HCT116 (cell line): ENCODE measurements at regions not wholly inside any gene's neighbourhood (a gene's known extent, or its start where the extent isn't known, plus 50 kb on each side); places are given as distances from the start of the nearest gene placed in this dataset.

Experiments
- ATAC-seq: fragments of 200-7000 bp; cut with Tn5 transposase; 2 replicates; pipeline ENCODE4 v1.9.1; 2020; ENCODE audit warnings: mild to moderate bottlenecking, moderate library complexity
- BruUV-seq: library from RNA; stranded (reverse); fragments of 400-500 nt; replicated peaks from 2 replicates; lab custom pipeline; 2021; lab: Mats Ljungman, UMichigan
- CTCF ChIA-PET: fragments of 300-600 bp; sonication (Branson Sonifier 250); formaldehyde crosslinking; loops from one replicate; lab custom pipeline; 2021; ENCODE audit warnings: antibody characterized with exemption; lab: Charles Lee
- POLR2A ChIA-PET: fragments of 300-600, 350-600 bp; sonication (Branson Sonifier 250); formaldehyde crosslinking; loops from one replicate; lab custom pipeline; 2021; ENCODE audit warnings: antibody characterized with exemption; lab: Charles Lee
- RAD21 ChIA-PET, 2 experiments: fragments of 300-600 bp; sonication (Branson Sonifier 250); formaldehyde crosslinking; loops; one replicate each; lab custom pipeline; 2023; ENCODE audit warnings: low total read pairs in 2 of 2; ENCODE audit not compliant: uncharacterized antibody in 2 of 2, unreplicated experiment in 2 of 2, low non-redundant PET in 1 of 2; lab: Charles Lee
- DNase-seq: peaks from one replicate; pipeline ENCODE4 v3.0.0-alpha.2; 2010; ENCODE audit warnings: low read depth, low spot score
- H2AFZ ChIP-seq: fragments of 200-600 bp; shearing (Covaris generic), sonication (generic); 2 replicates; pipeline ENCODE4 v1.6.1; 2017; ENCODE audit warnings: low read depth, mixed run types, mixed read lengths, antibody characterized with exemption, low read length; ENCODE audit not compliant: poor library complexity, severe bottlenecking
- H3K27ac ChIP-seq: 2 replicates; pipeline ENCODE4 v1.5.1; 2012; ENCODE audit warnings: low read depth, low read length
- H3K27me3 ChIP-seq: fragments of 200-600 bp; sonication (generic); 2 replicates; pipeline ENCODE4 v1.6.1; 2016; ENCODE audit warnings: mixed run types, low read length, mixed read lengths; ENCODE audit not compliant: insufficient read depth
- H3K36me3 ChIP-seq, 2 experiments: fragments of 200-500 bp in 1 of 2; fragments of 200-600 bp in 1 of 2; sonication (Bioruptor generic) in 1 of 2; sonication (generic) in 1 of 2; 2 replicates each; pipeline versions ENCODE4 v1.5.1 to v1.6.1; 2014 to 2016; ENCODE audit warnings: low read length in 2 of 2, inconsistent platforms in 1 of 2, mixed read lengths in 1 of 2, mixed run types in 1 of 2; ENCODE audit not compliant: insufficient read depth in 2 of 2, control insufficient read depth in 1 of 2
- H3K4me1 ChIP-seq, 2 experiments: fragments of 200-600 bp in 1 of 2; sonication (generic) in 1 of 2; 2 replicates each; pipeline versions ENCODE4 v1.5.1 to v1.6.1; 2012 to 2017; ENCODE audit warnings: low read length in 2 of 2, inconsistent platforms in 1 of 2, mild to moderate bottlenecking in 1 of 2, mixed read lengths in 1 of 2, mixed run types in 1 of 2, moderate library complexity in 1 of 2; ENCODE audit not compliant: insufficient read depth in 2 of 2, control insufficient read depth in 1 of 2
- H3K4me2 ChIP-seq: fragments of 200-600 bp; sonication (generic); 2 replicates; pipeline ENCODE4 v1.6.1; 2017; ENCODE audit warnings: mixed run types, low read length, mixed read lengths
- H3K4me3 ChIP-seq, 2 experiments: fragments of 200-600 bp in 1 of 2; sonication (generic) in 1 of 2; replicated peaks in 1 of 2; 2 replicates each; pipeline ENCODE4 v1.5.1; 2011 to 2016; ENCODE audit warnings: low read length in 2 of 2, control low read depth in 1 of 2, low read depth in 1 of 2, mild to moderate bottlenecking in 1 of 2, mixed read lengths in 1 of 2, mixed run types in 1 of 2
- H3K79me2 ChIP-seq: fragments of 200-600 bp; sonication (generic); 2 replicates; pipeline ENCODE4 v1.6.1; 2017; ENCODE audit warnings: mild to moderate bottlenecking, mixed run types, low read length, moderate library complexity, mixed read lengths; ENCODE audit not compliant: insufficient read depth
- H3K9ac ChIP-seq: fragments of 200-600 bp; sonication (generic); 2 replicates; pipeline ENCODE4 v1.6.1; 2016; ENCODE audit warnings: low read length, mixed read lengths
- H3K9me2 ChIP-seq: fragments of 200-600 bp; sonication (generic), shearing (Covaris generic); 2 replicates; pipeline ENCODE4 v1.6.1; 2017; ENCODE audit warnings: mixed run types, mild to moderate bottlenecking, moderate library complexity; ENCODE audit not compliant: insufficient read depth
- H3K9me3 ChIP-seq, 2 experiments: fragments of 200-500 bp in 1 of 2; fragments of 200-600 bp in 1 of 2; sonication (Bioruptor generic) in 1 of 2; sonication (generic) in 1 of 2; 2 replicates each; pipeline ENCODE4 v1.6.1; 2014 to 2017; ENCODE audit warnings: low read length in 2 of 2, mixed read lengths in 2 of 2, inconsistent platforms in 1 of 2, low read depth in 1 of 2, mild to moderate bottlenecking in 1 of 2, mixed run types in 1 of 2, moderate library complexity in 1 of 2; ENCODE audit not compliant: control insufficient read depth in 1 of 2, insufficient read depth in 1 of 2
- H4K20me1 ChIP-seq: fragments of 200-600 bp; sonication (generic), shearing (Covaris generic); 2 replicates; pipeline ENCODE4 v1.6.1; 2017; ENCODE audit warnings: mixed run types, mild to moderate bottlenecking, moderate library complexity; ENCODE audit not compliant: insufficient read depth
- ATF3 ChIP-seq: IDR thresholded peaks from 2 replicates; pipeline ENCODE4 v1.6.1; 2012
- CBX3 ChIP-seq: IDR thresholded peaks from 2 replicates; pipeline ENCODE4 v1.6.1; 2012; ENCODE audit warnings: low read depth
- CEBPB ChIP-seq: IDR thresholded peaks from 2 replicates; pipeline ENCODE4 v1.6.1; 2012; ENCODE audit warnings: low read depth
- CTCF ChIP-seq, 3 experiments: fragments of 200-600 bp in 1 of 3; sonication (generic) in 1 of 3; IDR thresholded peaks in 2 of 3; conservative IDR thresholded peaks in 1 of 3; 2 replicates each; pipeline ENCODE4 v1.5.1; 2012 to 2017; ENCODE audit warnings: low read depth in 2 of 3, low read length in 2 of 3, antibody characterized with exemption in 1 of 3, borderline replicate concordance in 1 of 3, control low read depth in 1 of 3, mild to moderate bottlenecking in 1 of 3, mixed read lengths in 1 of 3, mixed run types in 1 of 3, moderate library complexity in 1 of 3; ENCODE audit not compliant: insufficient read depth in 1 of 3
- EGR1 ChIP-seq: IDR thresholded peaks from 2 replicates; pipeline ENCODE4 v1.6.1; 2012; ENCODE audit warnings: low read depth
- ELF1 ChIP-seq: IDR thresholded peaks from 2 replicates; pipeline ENCODE4 v1.6.1; 2012; ENCODE audit warnings: low read depth, borderline replicate concordance
- EZH2 ChIP-seq: fragments of 200-600 bp; sonication (generic); IDR thresholded peaks from 2 replicates; pipeline ENCODE4 v1.6.1; 2017; ENCODE audit warnings: antibody characterized with exemption, mixed run types
- EZH2phosphoT487 ChIP-seq: fragments of 200-600 bp; IDR thresholded peaks from 2 replicates; pipeline ENCODE4 v1.6.1; 2018; ENCODE audit warnings: antibody characterized with exemption, borderline replicate concordance
- FOSL1 ChIP-seq: IDR thresholded peaks from 2 replicates; pipeline ENCODE4 v1.6.1; 2012; ENCODE audit warnings: low read depth
- JUND ChIP-seq: IDR thresholded peaks from 2 replicates; pipeline ENCODE4 v1.6.1; 2012
- MAX ChIP-seq: IDR thresholded peaks from 2 replicates; pipeline ENCODE4 v1.6.1; 2012
- POLR2A ChIP-seq: IDR thresholded peaks from 2 replicates; pipeline ENCODE4 v1.7.0; 2011; ENCODE audit warnings: borderline replicate concordance; ENCODE audit not compliant: insufficient read depth, insufficient read length; ENCODE audit errors: extremely low read depth
- REST ChIP-seq: IDR thresholded peaks from 2 replicates; pipeline ENCODE4 v1.6.1; 2012; ENCODE audit warnings: low read depth
- SIN3A ChIP-seq: IDR thresholded peaks from 2 replicates; pipeline ENCODE4 v1.6.1; 2012; ENCODE audit warnings: low read depth
- SP1 ChIP-seq: IDR thresholded peaks from 2 replicates; pipeline ENCODE4 v1.6.1; 2012; ENCODE audit warnings: low read depth
- SRF ChIP-seq: IDR thresholded peaks from 2 replicates; pipeline ENCODE4 v1.6.1; 2012; ENCODE audit warnings: low read depth
- TCF7L2 ChIP-seq: IDR thresholded peaks from 2 replicates; pipeline ENCODE4 v1.7.0; 2011; ENCODE audit warnings: borderline replicate concordance, inconsistent platforms; ENCODE audit not compliant: insufficient read depth, insufficient read length; ENCODE audit errors: extremely low read depth
- YY1 ChIP-seq: IDR thresholded peaks from 2 replicates; pipeline ENCODE4 v1.6.1; 2011; ENCODE audit warnings: low read length, low read depth, moderate library complexity, mild to moderate bottlenecking; ENCODE audit not compliant: insufficient replicate concordance; ENCODE audit errors: extremely low read depth
- ZFX ChIP-seq: fragments of 450-650 bp; IDR thresholded peaks from 2 replicates; pipeline ENCODE4 v1.6.1; 2017
- ZNF274 ChIP-seq: fragments of 200-500 bp; sonication (Bioruptor generic); IDR thresholded peaks from 2 replicates; pipeline ENCODE4 v1.6.1; 2014; ENCODE audit warnings: mild to moderate bottlenecking, low read depth, low read length, inconsistent platforms
- intact Hi-C: fragments of 100-400 bp; cut with micrococcal nuclease; formaldehyde crosslinking; loops from 2 replicates; pipeline ENCODE4 v1.10.0; 2022

DNA sequence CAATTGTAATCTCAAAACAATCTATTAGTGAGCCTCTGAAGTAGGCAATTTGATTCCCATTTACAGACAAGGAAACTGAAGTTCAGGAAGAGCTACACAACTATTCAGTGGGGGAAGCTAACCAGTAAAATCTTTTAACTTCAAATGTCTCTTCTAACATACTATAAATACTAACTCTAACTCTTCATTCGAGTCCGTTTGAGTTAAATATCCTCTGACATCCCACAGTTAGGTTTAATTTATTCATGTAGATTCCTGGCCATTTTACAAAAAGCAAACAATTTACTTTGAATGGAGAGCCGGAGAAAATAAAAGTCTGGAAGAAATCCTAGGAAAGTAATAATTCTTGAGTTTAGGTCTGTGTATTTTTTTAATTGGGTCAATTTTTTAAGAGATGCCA lies 64.7 kb downstream of the HYCC1 start:
- BruUV-seq, result no TSS peak

More for the DNA sequence above, 64.7 kb downstream of the HYCC1 start:
- Histone ChIP-seq H3K4me2 (no peak overlapping the region), H3K27me3 (no peaks in the 10 kb centered on the region), H3K9me2 (no peaks in the 10 kb centered on the region), H3K4me3 (no peak overlapping the region), H3K4me1 (no peaks in the 10 kb centered on the region), H2AFZ (no peak overlapping the region), H3K27ac (no peak overlapping the region), H3K36me3 (no peaks in the 10 kb centered on the region), H3K79me2 (no peaks in the 10 kb centered on the region), H3K9ac (no peak overlapping the region), H3K9me3 (no peaks in the 10 kb centered on the region), H4K20me1 (no peaks in the 10 kb centered on the region)
- RAD21 ChIA-PET, result no interaction called here
- no peak for TF ChIP-seq CEBPB
- no peak for TF ChIP-seq ZFX
- no peak for TF ChIP-seq ELF1
- TF ChIP-seq EGR1, result no peak
- TF ChIP-seq JUND, result no peak
- TF ChIP-seq CTCF (IDR thresholded peaks at IDR 0.05 in 2 of 3, conservative IDR thresholded peaks at IDR 0.05 in 1 of 3; ENCODE audit: borderline replicate concordance in 1 of 3, insufficient read depth in 1 of 3, low read depth in 2 of 3, low read length in 2 of 3), result no peak
- TF ChIP-seq POLR2A, result no peak
- no peak for TF ChIP-seq CBX3
- TF ChIP-seq ATF3, result no peak
- no peak for TF ChIP-seq REST
- no peak for TF ChIP-seq MAX
- no peak for TF ChIP-seq YY1
- TF ChIP-seq SRF, result no peak
- no peak for TF ChIP-seq SP1
- TF ChIP-seq EZH2phosphoT487, result no peak
- TF ChIP-seq EZH2, result no peak
- TF ChIP-seq SIN3A, result no peak
- no peak for TF ChIP-seq FOSL1
- no peak for TF ChIP-seq ZNF274
- no peak for TF ChIP-seq TCF7L2
- POLR2A ChIA-PET, result no interaction called here
- CTCF ChIA-PET, result no interaction called here
- intact Hi-C loops, result no loop called here
- DNase-seq (no peak), ATAC-seq (no peak)
